Gastroesophageal sphincter (tissue), 4 donors: ENCODE measurements at regions not wholly inside any gene's neighbourhood (a gene's known extent, or its start where the extent isn't known, plus 50 kb on each side); places are given as distances from the start of the nearest gene placed in this dataset.
A peak's percentile ranks its signal among the peaks of the same experiment; 100 is the strongest.

Experiments used
- ATAC-seq: fragments of 150-250 bp; one replicate; pipeline ENCODE4 v1.9.1; 2016; ENCODE audit warnings: mild to moderate bottlenecking, moderate library complexity
- H3K27ac ChIP-seq, 4 donors: fragments of 200-600 bp; sonication (generic) in 3 of 4; 1 replicate in 3 of 4; 2 replicates in 1 of 4; pipeline ENCODE4 v1.5.1; 2016 to 2019
- H3K27me3 ChIP-seq: fragments of 200-600 bp; sonication (generic); one replicate; pipeline ENCODE4 v1.5.1; 2019
- H3K36me3 ChIP-seq, 2 donors: fragments of 200-600 bp; sonication (generic); one replicate each; pipeline ENCODE4 v1.5.1; 2019; ENCODE audit warnings: control low read depth in 1 of 2
- H3K4me1 ChIP-seq, 3 donors: fragments of 200-600 bp; sonication (generic); 1 replicate in 2 of 3; 2 replicates in 1 of 3; pipeline ENCODE4 v1.5.1; 2016 to 2019; ENCODE audit warnings: control low read depth in 2 of 3
- H3K4me3 ChIP-seq, 2 donors: fragments of 200-600 bp; sonication (generic); one replicate each; pipeline ENCODE4 v1.5.1; 2019; ENCODE audit warnings: mild to moderate bottlenecking in 1 of 2, moderate library complexity in 1 of 2
- H3K9me3 ChIP-seq, 3 donors: fragments of 200-600 bp; sonication (generic); one replicate each; pipeline ENCODE4 v1.5.1; 2017 to 2019; ENCODE audit warnings: control low read depth in 2 of 3
- CTCF ChIP-seq, 4 experiments: fragments of 200-600 bp in 2 of 4; fragments of 450-650 bp in 2 of 4; sonication (generic) in 1 of 4; IDR thresholded peaks; one replicate each; pipeline ENCODE4 v1.5.1; 2017 to 2019; ENCODE audit warnings: antibody characterized with exemption in 4 of 4, mild to moderate bottlenecking in 2 of 4, moderate library complexity in 2 of 4
- EP300 ChIP-seq: sonication (generic); formaldehyde crosslinking; IDR thresholded peaks from one replicate; pipeline ENCODE4 v1.6.1; 2017; ENCODE audit warnings: antibody characterized with exemption, mild to moderate bottlenecking
- POLR2A ChIP-seq, 2 donors: fragments of 450-650 bp; IDR thresholded peaks; one replicate each; pipeline ENCODE4 v1.6.1; 2017; ENCODE audit warnings: antibody characterized with exemption in 2 of 2, mild to moderate bottlenecking in 2 of 2, moderate library complexity in 1 of 2
- POLR2AphosphoS5 ChIP-seq: sonication (generic); formaldehyde crosslinking; IDR thresholded peaks from one replicate; pipeline ENCODE4 v1.6.1; 2017; ENCODE audit warnings: antibody characterized with exemption
- WGBS, 2 donors: methylation state at CpG; one replicate each; pipeline ENCODE4 v1.1.5; 2018; ENCODE audit warnings: low coverage in 1 of 2; 5-methylcytosine and 5-hydroxymethylcytosine counted together

- no peaks in the 10 kb centered on the region for H3K36me3 ChIP-seq
- H3K4me1 ChIP-seq, result no peaks in the 10 kb centered on the region
- no peaks in the 10 kb centered on the region for H3K27me3 ChIP-seq
- no peaks in the 10 kb centered on the region for H3K9me3 ChIP-seq
- H3K27ac ChIP-seq, result no peak overlapping the region
- no peak for TF ChIP-seq EP300
- no peak for TF ChIP-seq POLR2AphosphoS5
- no peak for TF ChIP-seq CTCF (IDR thresholded peaks at IDR 0.05)
- no peak for TF ChIP-seq POLR2A (IDR thresholded peaks at IDR 0.05)
- H3K4me3 ChIP-seq, result no peak overlapping the region
- no peak for ATAC-seq
- WGBS, 2 donors, result 92 to 95% methylated on average over 2 of the region's 2 CpGs
These were observed 416.4 kb downstream of the CSNK1G3 start for GRCh38 chr5:123928401-123928800.

- H3K4me1 ChIP-seq, result peaks cover 0 to 10% (median 5%) of the 10 kb centered on the region in 3 donors
- H3K27me3 ChIP-seq, result no peaks in the 10 kb centered on the region
- no peak for ATAC-seq
- no peak overlapping the region for H3K4me3 ChIP-seq
- no peak for TF ChIP-seq CTCF (IDR thresholded peaks at IDR 0.05)
- TF ChIP-seq EP300, result no peak
- TF ChIP-seq POLR2AphosphoS5, result no peak
- TF ChIP-seq POLR2A (IDR thresholded peaks at IDR 0.05), result no peak
- H3K9me3 ChIP-seq, result no peaks in the 10 kb centered on the region
- no peaks in the 10 kb centered on the region for H3K36me3 ChIP-seq
- no peak overlapping the region for H3K27ac ChIP-seq
These were observed 409.2 kb downstream of the CSNK1G3 start for GRCh38 chr5:123921193-123921592.

- peaks cover 0 to 15% (median 5%) of the 10 kb centered on the region in 3 donors for H3K4me1 ChIP-seq
- no peaks in the 10 kb centered on the region for H3K27me3 ChIP-seq
- H3K4me3 ChIP-seq, result no peak overlapping the region
- H3K9me3 ChIP-seq, result peaks cover 0 to 7% (median 0%) of the 10 kb centered on the region in 3 donors
- no peaks in the 10 kb centered on the region for H3K36me3 ChIP-seq
- 17 to 31% methylated on average over 8 of the region's 8 CpGs for WGBS, 2 donors
- peak overlapping the region in 3 of 4 donors; percentile 36 to 44 (median 38) for H3K27ac ChIP-seq
- no peak for ATAC-seq
- TF ChIP-seq EP300, result no peak
- no peak for TF ChIP-seq POLR2A (IDR thresholded peaks at IDR 0.05)
- TF ChIP-seq CTCF (IDR thresholded peaks at IDR 0.05), result no peak
- TF ChIP-seq POLR2AphosphoS5, result no peak
These were observed 404.6 kb downstream of the CSNK1G3 start for GRCh38 chr5:123916345-123917121.

GRCh38 chr5:123914333-123914732 lies 402.4 kb downstream of the CSNK1G3 start:
- H3K27ac ChIP-seq, result no peak overlapping the region
- no peak overlapping the region for H3K4me3 ChIP-seq
- 27 to 100% methylated on average over 1 of the region's 1 CpG for WGBS, 2 donors
- TF ChIP-seq POLR2AphosphoS5, result no peak
- no peaks in the 10 kb centered on the region for H3K36me3 ChIP-seq
- H3K27me3 ChIP-seq, result no peaks in the 10 kb centered on the region
- no peak for ATAC-seq
- H3K9me3 ChIP-seq, result peaks cover 0 to 7% (median 0%) of the 10 kb centered on the region in 3 donors
- H3K4me1 ChIP-seq, result peaks cover 0 to 15% (median 5%) of the 10 kb centered on the region in 3 donors

GRCh38 chr5:123907349-123907748 lies 395.4 kb downstream of the CSNK1G3 start:
- Histone ChIP-seq H3K27ac (no peak overlapping the region), H3K4me1 (no peaks in the 10 kb centered on the region), H3K36me3 (no peaks in the 10 kb centered on the region), H3K27me3 (no peaks in the 10 kb centered on the region), H3K4me3 (no peak overlapping the region), H3K9me3 (no peaks in the 10 kb centered on the region)
- whole genome bisulfite sequencing, 2 donors, result 88 to 89% methylated on average over 3 of the region's 3 CpGs
- ATAC-seq, result no peak
- no peak for TF ChIP-seq POLR2A (IDR thresholded peaks at IDR 0.05)
- no peak for TF ChIP-seq CTCF (IDR thresholded peaks at IDR 0.05)
- no peak for TF ChIP-seq POLR2AphosphoS5
- TF ChIP-seq EP300, result no peak
